HuH-7 (cell line): ENCODE measurements at regions not wholly inside any gene's neighbourhood (a gene's known extent, or its start where the extent isn't known, plus 50 kb on each side); places are given as distances from the start of the nearest gene placed in this dataset.

Source experiments
- DNase-seq: peaks from one replicate; pipeline ENCODE4 v3.0.0; 2011; ENCODE audit warnings: low spot score

GRCh38 chr6:40265615-40266014 is 321.5 kb downstream of the LRFN2 start:
- DNase-seq = no peak

- DNase-seq = no peak
These were observed 323.2 kb downstream of the LRFN2 start for GRCh38 chr6:40263970-40264369.

- DNase-seq = no peak
These were observed 324.8 kb downstream of the LRFN2 start for GRCh38 chr6:40262363-40262762.

GRCh38 chr6:40258531-40258930 is 324.3 kb upstream of the MOCS1 start:
- no peak for DNase-seq

- no peak for DNase-seq
These were observed 322.6 kb upstream of the MOCS1 start for GRCh38 chr6:40256831-40257230.

GRCh38 chr6:40256224-40256623 is 322.0 kb upstream of the MOCS1 start:
- DNase-seq = no peak

GRCh38 chr6:40253420-40253819 is 319.2 kb upstream of the MOCS1 start:
- DNase-seq = no peak

GRCh38 chr6:40252531-40253258 is 318.4 kb upstream of the MOCS1 start:
- no peak for DNase-seq

GRCh38 chr6:40251637-40252300 is 317.5 kb upstream of the MOCS1 start:
- no peak for DNase-seq

- no peak for DNase-seq
These were observed 315.7 kb upstream of the MOCS1 start for GRCh38 chr6:40249935-40250334.

GRCh38 chr6:40247516-40248115 is 313.4 kb upstream of the MOCS1 start:
- DNase-seq = no peak

GRCh38 chr6:40244699-40245098 is 310.4 kb upstream of the MOCS1 start:
- DNase-seq = no peak

- no peak for DNase-seq
These were observed 298.4 kb upstream of the MOCS1 start for GRCh38 chr6:40232698-40233097.

- DNase-seq = no peak
These were observed 293.5 kb upstream of the MOCS1 start for GRCh38 chr6:40227735-40228134.

- no peak for DNase-seq
These were observed 288.1 kb upstream of the MOCS1 start for GRCh38 chr6:40222354-40222753.

- no peak for DNase-seq
These were observed 285.5 kb upstream of the MOCS1 start for GRCh38 chr6:40219799-40220198.

- DNase-seq = no peak
These were observed 276.4 kb upstream of the MOCS1 start for GRCh38 chr6:40210628-40211056.

GRCh38 chr6:40205801-40206200 is 271.5 kb upstream of the MOCS1 start:
- no peak for DNase-seq

GRCh38 chr6:40205004-40205403 is 270.7 kb upstream of the MOCS1 start:
- no peak for DNase-seq

GRCh38 chr6:40197371-40197770 is 263.1 kb upstream of the MOCS1 start:
- no peak for DNase-seq

- DNase-seq = no peak
These were observed 261.9 kb upstream of the MOCS1 start for GRCh38 chr6:40196135-40196518.

GRCh38 chr6:40195428-40196134 is 261.3 kb upstream of the MOCS1 start:
- no peak for DNase-seq
